ENCODE measurements at regions not wholly inside any gene's neighbourhood (a gene's known extent, or its start where the extent isn't known, plus 50 kb on each side); places are given as distances from the start of the nearest gene placed in this dataset.

DNA sequence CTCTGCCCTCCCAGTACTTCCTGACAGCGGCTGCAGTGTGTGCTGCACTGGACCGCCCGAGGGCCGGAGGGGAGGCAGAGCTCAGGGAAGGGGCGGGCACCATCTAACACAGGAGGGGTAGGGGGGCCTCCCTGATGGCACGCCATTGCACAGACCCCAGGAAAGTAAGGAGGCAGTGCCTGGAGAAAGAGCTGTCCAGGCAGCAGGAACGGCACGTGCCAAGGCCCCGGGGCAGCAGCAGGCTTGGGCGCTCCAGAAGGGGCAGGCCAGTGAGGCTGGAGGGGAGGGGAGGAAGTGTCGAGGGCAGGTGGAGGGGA is 110.7 kb downstream of the CRYAA start:
- Histone ChIP-seq H3K79me2 (replicated peaks; ENCODE audit: insufficient read depth) (no peaks in the 10 kb centered on the region), H3K4me1 (ENCODE audit: insufficient read depth) (0 out of 2 replicates have a peak, but pooled peaks cover 8% of the 10 kb centered on the region), H2AFZ (no peak overlapping the region), H3F3A (replicated peaks; ENCODE audit: low read depth) (no peaks in the 10 kb centered on the region), H3K4me2 (no peak overlapping the region), H3K4me3 (no peak overlapping the region), H3K27ac (ENCODE audit: low read depth) (no peak overlapping the region), H4K20me1 (replicated peaks; ENCODE audit: insufficient read depth) (no peaks in the 10 kb centered on the region), H3K36me3 (ENCODE audit: insufficient read depth) (no peaks in the 10 kb centered on the region; the same call in 1 of the 2 replicates), H3K27me3 (ENCODE audit: insufficient read depth) (no peaks in the 10 kb centered on the region), H3K9me2 (ENCODE audit: insufficient read depth) (peaks cover 6% of the 10 kb centered on the region; the same call in 1 of the 2 replicates)
- H3K4me1 Mint-ChIP-seq: peaks cover 32% of the 10 kb centered on the region
- ATAC-seq (no peak), DNase-seq (ENCODE audit: low spot score) (no peak)
- H3K36me3 Mint-ChIP-seq (ENCODE audit: low read depth): no peaks in the 10 kb centered on the region
- H3K4me3 Mint-ChIP-seq: no peak overlapping the region
- H3K9me3 Mint-ChIP-seq: no peaks in the 10 kb centered on the region
- no peak overlapping the region for H3K27ac Mint-ChIP-seq
- TF ChIP-seq POLR2AphosphoS5 (IDR thresholded peaks at IDR 0.05; ENCODE audit: low read depth): no peak
- TF ChIP-seq EZH2phosphoT487 (IDR thresholded peaks at IDR 0.05; ENCODE audit: unreplicated experiment): no peak
- TF ChIP-seq STAT1 (IDR thresholded peaks at IDR 0.05; ENCODE audit: unreplicated experiment): no peak
- TF ChIP-seq, protein P1, sequence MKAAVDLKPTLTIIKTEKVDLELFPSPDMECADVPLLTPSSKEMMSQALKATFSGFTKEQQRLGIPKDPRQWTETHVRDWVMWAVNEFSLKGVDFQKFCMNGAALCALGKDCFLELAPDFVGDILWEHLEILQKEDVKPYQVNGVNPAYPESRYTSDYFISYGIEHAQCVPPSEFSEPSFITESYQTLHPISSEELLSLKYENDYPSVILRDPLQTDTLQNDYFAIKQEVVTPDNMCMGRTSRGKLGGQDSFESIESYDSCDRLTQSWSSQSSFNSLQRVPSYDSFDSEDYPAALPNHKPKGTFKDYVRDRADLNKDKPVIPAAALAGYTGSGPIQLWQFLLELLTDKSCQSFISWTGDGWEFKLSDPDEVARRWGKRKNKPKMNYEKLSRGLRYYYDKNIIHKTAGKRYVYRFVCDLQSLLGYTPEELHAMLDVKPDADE (IDR thresholded peaks at IDR 0.05): no peak
- TF ChIP-seq ZNF462 (CRISPR knock-in tag; IDR thresholded peaks at IDR 0.05): no peak
- TF ChIP-seq EZH2 (IDR thresholded peaks at IDR 0.05; ENCODE audit: low read depth, unreplicated experiment): no peak
- TF ChIP-seq REST (IDR thresholded peaks at IDR 0.05; ENCODE audit: unreplicated experiment): no peak
- no peak for TF ChIP-seq NANOG (IDR thresholded peaks at IDR 0.05; ENCODE audit: borderline replicate concordance)
- TF ChIP-seq ZNF331 (CRISPR knock-in tag; IDR thresholded peaks at IDR 0.05; ENCODE audit: low read depth): no peak
- peaks cover 23% of the 10 kb centered on the region for H3K27me3 Mint-ChIP-seq (ENCODE audit: insufficient read depth, low read depth, poor library complexity)

Measured in GM23338 (cell line).